Activated CD8-positive, alpha-beta memory T cell treated with anti-CD3 and anti-CD28 coated beads, Interleukin-2, amount 10 ng/mL, durations not matched to agents 7 days and 5 days (primary cell): ENCODE measurements at regions not wholly inside any gene's neighbourhood (a gene's known extent, or its start where the extent isn't known, plus 50 kb on each side); places are given as distances from the start of the nearest gene placed in this dataset.

Source experiments
- ATAC-seq: fragments of 150-1000 bp; cut with Tn5 transposase; one replicate; pipeline ENCODE4 v1.10.0; 2021; ENCODE audit warnings: moderate library complexity
- CTCF ChIA-PET: fragments of 350-600 bp; sonication (Branson Sonifier 250); formaldehyde crosslinking; loops from one replicate; lab custom pipeline; 2021; ENCODE audit warnings: antibody characterized with exemption; lab: Charles Lee
- DNase-seq: peaks from one replicate; pipeline ENCODE4 v3.0.0-alpha.2; 2020
- H3K27ac Mint-ChIP-seq: one replicate; pipeline ENCODE4 v1.8.0; 2021; ENCODE audit warnings: mild to moderate bottlenecking, mixed read lengths
- H3K27me3 Mint-ChIP-seq: one replicate; pipeline ENCODE4 v1.8.0; 2021; ENCODE audit warnings: mixed read lengths
- H3K36me3 Mint-ChIP-seq: one replicate; pipeline ENCODE4 v1.8.0; 2021; ENCODE audit warnings: mild to moderate bottlenecking, mixed read lengths
- H3K4me1 Mint-ChIP-seq: one replicate; pipeline ENCODE4 v1.8.0; 2021; ENCODE audit warnings: mixed read lengths
- H3K4me3 Mint-ChIP-seq: one replicate; pipeline ENCODE4 v1.8.0; 2021; ENCODE audit warnings: mild to moderate bottlenecking, moderate library complexity, mixed read lengths
- H3K9me3 Mint-ChIP-seq: one replicate; pipeline ENCODE4 v1.8.0; 2022; ENCODE audit warnings: low read depth, mixed read lengths

- ATAC-seq (no peak), DNase-seq (no peak)
- H3K9me3 Mint-ChIP-seq = no peaks in the 10 kb centered on the region
- H3K4me3 Mint-ChIP-seq = no peak overlapping the region
- peaks cover 5% of the 10 kb centered on the region for H3K4me1 Mint-ChIP-seq
- H3K27ac Mint-ChIP-seq = no peak overlapping the region
- peaks cover 27% of the 10 kb centered on the region for H3K27me3 Mint-ChIP-seq
- no peaks in the 10 kb centered on the region for H3K36me3 Mint-ChIP-seq
- CTCF ChIA-PET = no interaction called here
Observed at GRCh38 chr14:34064349-34064748, 113.5 kb upstream of the EGLN3 start.

GRCh38 chr14:34063470-34064164 is 112.7 kb upstream of the EGLN3 start:
- no peak for DNase-seq
- Mint-ChIP-seq H3K4me3 (no peak overlapping the region), H3K27me3 (peaks cover 31% of the 10 kb centered on the region), H3K4me1 (peaks cover 7% of the 10 kb centered on the region), H3K9me3 (no peaks in the 10 kb centered on the region), H3K36me3 (no peaks in the 10 kb centered on the region), H3K27ac (no peak overlapping the region)
- no peak for ATAC-seq
- CTCF ChIA-PET = no interaction called here

- CTCF ChIA-PET = no interaction called here
- H3K4me3 Mint-ChIP-seq = no peak overlapping the region
- no peaks in the 10 kb centered on the region for H3K9me3 Mint-ChIP-seq
- H3K36me3 Mint-ChIP-seq = no peaks in the 10 kb centered on the region
- peaks cover 31% of the 10 kb centered on the region for H3K27me3 Mint-ChIP-seq
- no peak for ATAC-seq
- DNase-seq = no peak
- no peak overlapping the region for H3K27ac Mint-ChIP-seq
- peaks cover 7% of the 10 kb centered on the region for H3K4me1 Mint-ChIP-seq
Observed at GRCh38 chr14:34063042-34063441, 112.2 kb upstream of the EGLN3 start.

GRCh38 chr14:34062353-34062973 is 111.6 kb upstream of the EGLN3 start:
- Mint-ChIP-seq H3K27ac (no peak overlapping the region), H3K36me3 (no peaks in the 10 kb centered on the region), H3K4me1 (peaks cover 7% of the 10 kb centered on the region), H3K27me3 (peaks cover 33% of the 10 kb centered on the region), H3K9me3 (no peaks in the 10 kb centered on the region), H3K4me3 (no peak overlapping the region)
- no peak for ATAC-seq
- CTCF ChIA-PET = no interaction called here
- no peak for DNase-seq

- Mint-ChIP-seq H3K27ac (peak overlapping the region; percentile 67), H3K36me3 (no peaks in the 10 kb centered on the region), H3K4me3 (peak overlapping the region; percentile 70), H3K9me3 (no peaks in the 10 kb centered on the region), H3K4me1 (peaks cover 12% of the 10 kb centered on the region), H3K27me3 (peaks cover 33% of the 10 kb centered on the region)
- DNase-seq (no peak), ATAC-seq (no peak)
- CTCF ChIA-PET = interaction anchor here (0.9 to 1.7 kb wide), 7 partner anchors 12 to 140 kb away, joined by 3 to 5 read pairs (median 4); no protein-coding TSS in a partner anchor
Observed at GRCh38 chr14:34060651-34060999, 109.8 kb upstream of the EGLN3 start.

GRCh38 chr14:34059925-34060650 is 109.2 kb upstream of the EGLN3 start:
- Mint-ChIP-seq H3K4me3 (peak overlapping the region; percentile 70), H3K36me3 (no peaks in the 10 kb centered on the region), H3K27me3 (peaks cover 33% of the 10 kb centered on the region), H3K9me3 (no peaks in the 10 kb centered on the region), H3K4me1 (peaks cover 17% of the 10 kb centered on the region), H3K27ac (peak overlapping the region; percentile 67)
- CTCF ChIA-PET = interaction anchor here (0.9 to 1.7 kb wide), 10 partner anchors 12 to 220 kb away, joined by 3 to 5 read pairs (median 4); no protein-coding TSS in a partner anchor
- DNase-seq = peak; percentile 65
- peak; percentile 96 for ATAC-seq

GRCh38 chr14:34059037-34059924 is 108.4 kb upstream of the EGLN3 start:
- H3K27me3 Mint-ChIP-seq = peaks cover 33% of the 10 kb centered on the region
- CTCF ChIA-PET = interaction anchor here (0.9 to 1.7 kb wide), 10 partner anchors 11 to 219 kb away, joined by 3 to 5 read pairs (median 4); no protein-coding TSS in a partner anchor
- H3K4me1 Mint-ChIP-seq = peaks cover 20% of the 10 kb centered on the region
- peak overlapping the region; percentile 52 for H3K27ac Mint-ChIP-seq
- ATAC-seq = no peak
- H3K9me3 Mint-ChIP-seq = no peaks in the 10 kb centered on the region
- H3K36me3 Mint-ChIP-seq = no peaks in the 10 kb centered on the region
- no peak for DNase-seq
- peak overlapping the region; percentile 48 for H3K4me3 Mint-ChIP-seq

GRCh38 chr14:34058510-34058909 is 107.6 kb upstream of the EGLN3 start:
- Mint-ChIP-seq H3K4me1 (peaks cover 23% of the 10 kb centered on the region), H3K27ac (no peak overlapping the region), H3K27me3 (peaks cover 33% of the 10 kb centered on the region), H3K36me3 (no peaks in the 10 kb centered on the region), H3K4me3 (no peak overlapping the region), H3K9me3 (no peaks in the 10 kb centered on the region)
- ATAC-seq (no peak), DNase-seq (no peak)
- CTCF ChIA-PET = no interaction called here

GRCh38 chr14:34056046-34056445 is 105.2 kb upstream of the EGLN3 start:
- H3K4me3 Mint-ChIP-seq = no peak overlapping the region
- no peak for ATAC-seq
- H3K36me3 Mint-ChIP-seq = peaks cover 2% of the 10 kb centered on the region
- H3K9me3 Mint-ChIP-seq = no peaks in the 10 kb centered on the region
- DNase-seq = no peak
- peaks cover 24% of the 10 kb centered on the region for H3K27me3 Mint-ChIP-seq
- H3K4me1 Mint-ChIP-seq = peaks cover 43% of the 10 kb centered on the region
- CTCF ChIA-PET = interaction anchor here (1.1 kb wide), 1 partner anchor 12 kb away, joined by 3 read pairs; no protein-coding TSS in a partner anchor
- no peak overlapping the region for H3K27ac Mint-ChIP-seq

- CTCF ChIA-PET = interaction anchor here (0.9 to 1.4 kb wide), 3 partner anchors 11 to 40 kb away, joined by 3 to 4 read pairs (median 3); no protein-coding TSS in a partner anchor
- Mint-ChIP-seq H3K27ac (no peak overlapping the region), H3K4me1 (peaks cover 41% of the 10 kb centered on the region)
Observed at GRCh38 chr14:34055157-34055950, 104.5 kb upstream of the EGLN3 start.

GRCh38 chr14:34053666-34054065 is 102.8 kb upstream of the EGLN3 start:
- ATAC-seq (no peak), DNase-seq (no peak)
- peaks cover 40% of the 10 kb centered on the region for H3K4me1 Mint-ChIP-seq
- peaks cover 8% of the 10 kb centered on the region for H3K27me3 Mint-ChIP-seq
- no peak overlapping the region for H3K27ac Mint-ChIP-seq
- H3K36me3 Mint-ChIP-seq = peaks cover 9% of the 10 kb centered on the region
- H3K4me3 Mint-ChIP-seq = no peak overlapping the region
- no peaks in the 10 kb centered on the region for H3K9me3 Mint-ChIP-seq
- CTCF ChIA-PET = no interaction called here

More at GRCh38 chr14:34055157-34055950, 104.5 kb upstream of the EGLN3 start:
- ATAC-seq (no peak), DNase-seq (no peak)
- Mint-ChIP-seq H3K4me3 (no peak overlapping the region), H3K36me3 (peaks cover 8% of the 10 kb centered on the region), H3K27me3 (peaks cover 19% of the 10 kb centered on the region), H3K9me3 (no peaks in the 10 kb centered on the region)

- no peak for DNase-seq
- peak overlapping the region; percentile 3 for H3K4me3 Mint-ChIP-seq
- H3K36me3 Mint-ChIP-seq = peaks cover 9% of the 10 kb centered on the region
- H3K27ac Mint-ChIP-seq = no peak overlapping the region
- CTCF ChIA-PET = interaction anchor here (1.2 to 1.3 kb wide), 2 partner anchors 9 to 46 kb away, joined by 3 to 4 read pairs; no protein-coding TSS in a partner anchor
- no peaks in the 10 kb centered on the region for H3K9me3 Mint-ChIP-seq
- ATAC-seq = no peak
- peaks cover 8% of the 10 kb centered on the region for H3K27me3 Mint-ChIP-seq
- peaks cover 40% of the 10 kb centered on the region for H3K4me1 Mint-ChIP-seq
Observed at GRCh38 chr14:34052658-34053014, 101.8 kb upstream of the EGLN3 start.
